Mucosa of descending colon (tissue), 3 donors: ENCODE measurements at regions not wholly inside any gene's neighbourhood (a gene's known extent, or its start where the extent isn't known, plus 50 kb on each side); places are given as distances from the start of the nearest gene placed in this dataset.
A peak's percentile ranks its signal among the peaks of the same experiment; 100 is the strongest.
"Not testable (repeated sequence)": the region's sequence is repeated elsewhere in the genome, so short reads cannot be mapped to it uniquely, and the experiment has no call there.

Experiments
- ATAC-seq: fragments of 200-7000 bp; cut with Tn5 transposase; one replicate; pipeline ENCODE4 v1.9.1; 2020; ENCODE audit warnings: mild to moderate bottlenecking, moderate library complexity
- DNase-seq, 3 donors: peaks; one replicate each; pipeline ENCODE4 v3.0.0-alpha.2; 2020
- H3K36me3 ChIP-seq: fragments of 200-600 bp; one replicate; pipeline ENCODE4 v1.8.0; 2021; ENCODE audit warnings: low read depth, mild to moderate bottlenecking
- H3K4me1 ChIP-seq: fragments of 200-600 bp; one replicate; pipeline ENCODE4 v1.8.0; 2021; ENCODE audit warnings: low read depth, mild to moderate bottlenecking
- H3K4me3 ChIP-seq: fragments of 200-600 bp; one replicate; pipeline ENCODE4 v1.8.0; 2021; ENCODE audit warnings: mild to moderate bottlenecking
- H3K9me3 ChIP-seq: fragments of 200-600 bp; one replicate; pipeline ENCODE4 v1.8.0; 2021; ENCODE audit warnings: mild to moderate bottlenecking
- intact Hi-C, 2 donors: fragments of 100-400 bp; cut with DNase I in 1 of 2; cut with micrococcal nuclease in 1 of 2; formaldehyde crosslinking; loops; one replicate each; pipeline versions ENCODE4 v1.11.0 to v1.11.1; 2022; cut with DNase I, micrococcal nuclease
- TF ChIP-seq, protein P1 (sequence below): fragments of 200-600 bp; IDR thresholded peaks from one replicate; pipeline ENCODE4 v1.8.0; 2022; ENCODE audit warnings: antibody characterized with exemption, mild to moderate bottlenecking
- donor health status: DM: no; HTN: no; CAD: no; lungs with moderate emphysema.
- donor health status: DM: no; HTN: no; CAD: no.
- donor health status: DM: no; HTN: yes; CAD: no.

DNA sequence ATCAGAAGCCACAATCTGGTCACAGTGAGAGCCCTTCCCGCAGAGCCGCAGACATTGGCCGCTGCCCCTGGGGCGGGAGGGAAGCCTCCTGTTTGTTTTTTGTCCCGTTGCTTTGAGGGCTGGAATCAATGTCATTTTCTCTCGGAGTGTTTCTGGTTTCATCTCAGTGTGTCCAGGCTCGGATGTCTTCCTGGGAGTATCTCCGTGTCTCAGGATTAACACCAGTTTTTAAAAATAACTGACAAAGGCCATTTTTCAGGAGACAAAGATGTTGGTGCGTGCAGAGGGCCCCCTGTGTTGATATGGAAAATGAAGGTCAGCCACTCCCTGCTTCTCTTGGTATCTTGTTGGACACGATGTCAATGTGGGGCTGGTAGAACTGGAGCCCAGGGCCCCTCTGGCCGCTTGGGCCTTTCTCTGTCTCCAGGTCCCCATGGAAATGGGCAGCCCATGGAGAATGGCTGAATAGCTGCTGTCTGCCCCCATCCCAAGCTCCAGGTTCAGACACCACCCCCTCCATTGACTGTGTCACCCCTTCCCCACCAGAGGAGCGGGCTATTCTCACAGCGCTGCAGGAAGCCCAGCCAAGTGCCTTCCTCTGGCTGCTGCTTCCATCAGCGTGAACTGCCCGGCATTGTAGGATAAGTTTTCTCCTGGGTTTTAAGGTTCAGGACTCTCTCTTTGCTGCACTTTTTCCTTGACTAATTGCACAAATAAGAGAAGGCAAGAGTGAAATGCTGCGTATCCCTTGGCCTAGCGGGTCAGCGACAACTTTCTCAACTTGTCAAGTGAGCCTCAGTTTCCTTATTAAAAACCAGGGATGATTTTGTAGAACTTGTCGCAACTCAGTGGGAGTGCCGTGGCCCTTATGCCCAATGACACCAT is 72.2 kb upstream of the METTL9 start:
- intact Hi-C loops = no loop called here
- no peaks in the 10 kb centered on the region for H3K9me3 ChIP-seq
- DNase-seq (no peak), ATAC-seq (no peak)
- no peaks in the 10 kb centered on the region for H3K4me1 ChIP-seq
- H3K4me3 ChIP-seq = no peak overlapping the region
- TF ChIP-seq, protein P1, sequence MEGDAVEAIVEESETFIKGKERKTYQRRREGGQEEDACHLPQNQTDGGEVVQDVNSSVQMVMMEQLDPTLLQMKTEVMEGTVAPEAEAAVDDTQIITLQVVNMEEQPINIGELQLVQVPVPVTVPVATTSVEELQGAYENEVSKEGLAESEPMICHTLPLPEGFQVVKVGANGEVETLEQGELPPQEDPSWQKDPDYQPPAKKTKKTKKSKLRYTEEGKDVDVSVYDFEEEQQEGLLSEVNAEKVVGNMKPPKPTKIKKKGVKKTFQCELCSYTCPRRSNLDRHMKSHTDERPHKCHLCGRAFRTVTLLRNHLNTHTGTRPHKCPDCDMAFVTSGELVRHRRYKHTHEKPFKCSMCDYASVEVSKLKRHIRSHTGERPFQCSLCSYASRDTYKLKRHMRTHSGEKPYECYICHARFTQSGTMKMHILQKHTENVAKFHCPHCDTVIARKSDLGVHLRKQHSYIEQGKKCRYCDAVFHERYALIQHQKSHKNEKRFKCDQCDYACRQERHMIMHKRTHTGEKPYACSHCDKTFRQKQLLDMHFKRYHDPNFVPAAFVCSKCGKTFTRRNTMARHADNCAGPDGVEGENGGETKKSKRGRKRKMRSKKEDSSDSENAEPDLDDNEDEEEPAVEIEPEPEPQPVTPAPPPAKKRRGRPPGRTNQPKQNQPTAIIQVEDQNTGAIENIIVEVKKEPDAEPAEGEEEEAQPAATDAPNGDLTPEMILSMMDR = no peak
- H3K36me3 ChIP-seq = no peaks in the 10 kb centered on the region

DNA sequence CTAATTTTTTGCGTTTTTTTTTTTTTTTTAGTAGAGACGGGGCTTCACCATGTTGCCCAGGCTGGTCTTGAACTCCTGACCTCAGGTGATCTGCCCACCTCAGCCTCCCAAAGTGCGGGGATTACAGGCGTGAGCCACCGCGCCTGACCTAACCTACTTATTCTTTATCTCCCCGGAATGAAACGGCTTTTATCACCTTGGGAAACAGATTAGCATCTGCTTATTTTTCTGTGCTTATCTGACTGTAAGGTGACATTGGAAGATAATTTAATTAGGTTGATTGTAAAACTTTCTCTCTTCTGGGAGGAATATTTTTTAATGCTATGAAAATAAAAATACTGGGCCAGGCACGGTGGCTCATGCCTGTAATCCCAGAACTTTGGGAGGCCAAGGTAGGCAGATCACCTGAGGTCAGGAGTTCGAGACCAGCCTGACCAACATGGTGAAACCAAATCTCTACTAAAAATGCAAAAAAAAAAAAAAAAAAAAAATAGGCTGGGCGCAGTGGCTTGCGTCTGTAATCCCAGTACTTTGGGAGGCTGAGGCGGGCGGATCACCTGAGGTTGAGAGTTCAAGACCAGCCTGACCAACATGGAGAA is 70.2 kb upstream of the METTL9 start:
- H3K4me1 ChIP-seq, intact Hi-C loops, H3K36me3 ChIP-seq, H3K9me3 ChIP-seq, ATAC-seq, H3K4me3 ChIP-seq, DNase-seq: not testable (repeated sequence)

DNA sequence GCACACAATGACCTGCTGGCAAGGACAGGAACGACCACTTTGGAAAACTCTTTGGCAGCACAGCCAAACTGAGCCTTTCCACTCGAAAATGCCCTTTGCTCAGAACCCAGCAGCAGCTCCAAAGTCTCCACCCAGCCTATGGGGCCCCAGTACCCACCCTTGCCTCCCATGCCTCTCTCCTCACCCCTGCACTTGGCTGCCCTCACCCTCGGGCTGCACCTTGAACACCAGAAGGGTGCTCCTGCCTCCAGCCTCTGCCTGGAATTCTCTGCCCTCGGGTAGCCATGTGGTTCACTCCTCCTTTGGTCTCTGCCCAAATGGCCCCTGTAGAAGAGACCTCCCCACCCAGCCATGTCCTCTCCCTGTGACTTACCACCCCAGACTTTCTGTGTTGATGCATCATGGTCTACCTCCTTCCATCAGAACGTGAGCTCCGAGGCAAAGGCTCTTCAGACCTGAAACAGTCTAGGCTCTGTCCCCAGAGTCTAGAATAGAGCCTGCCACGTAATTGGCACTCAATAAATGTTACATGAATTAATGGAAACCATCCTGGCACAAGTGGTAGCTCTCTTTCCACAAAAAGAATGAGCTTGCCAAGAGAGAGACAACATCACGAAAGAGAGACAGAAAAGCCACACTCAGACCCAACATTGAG is 68.5 kb upstream of the METTL9 start:
- H3K9me3 ChIP-seq, intact Hi-C loops, H3K4me3 ChIP-seq, DNase-seq, H3K36me3 ChIP-seq, H3K4me1 ChIP-seq: not testable (repeated sequence)
- peak; percentile 63 for ATAC-seq

DNA sequence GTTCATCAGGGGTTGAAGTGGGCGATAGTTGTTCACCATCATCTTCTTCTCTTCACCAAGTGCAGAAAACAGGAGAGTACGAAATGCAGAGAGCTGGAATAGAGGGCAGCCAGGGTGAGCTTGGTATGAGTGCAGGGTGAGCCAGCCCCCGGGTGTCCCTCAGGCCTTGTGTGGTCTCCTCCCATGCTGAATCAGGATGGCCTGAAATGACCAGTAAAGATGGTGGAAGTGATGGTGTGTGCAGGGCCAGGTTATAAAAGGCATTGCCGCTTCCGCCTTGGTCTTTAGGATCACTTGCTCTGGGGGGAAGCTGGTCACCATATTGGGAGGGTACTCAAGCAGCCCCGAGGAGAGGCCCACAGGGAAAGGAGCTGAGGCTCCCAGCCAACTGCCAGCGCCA is 66.4 kb upstream of the METTL9 start:
- H3K9me3 ChIP-seq, H3K4me3 ChIP-seq, H3K36me3 ChIP-seq, intact Hi-C loops, ATAC-seq, DNase-seq, H3K4me1 ChIP-seq: not testable (repeated sequence)

DNA sequence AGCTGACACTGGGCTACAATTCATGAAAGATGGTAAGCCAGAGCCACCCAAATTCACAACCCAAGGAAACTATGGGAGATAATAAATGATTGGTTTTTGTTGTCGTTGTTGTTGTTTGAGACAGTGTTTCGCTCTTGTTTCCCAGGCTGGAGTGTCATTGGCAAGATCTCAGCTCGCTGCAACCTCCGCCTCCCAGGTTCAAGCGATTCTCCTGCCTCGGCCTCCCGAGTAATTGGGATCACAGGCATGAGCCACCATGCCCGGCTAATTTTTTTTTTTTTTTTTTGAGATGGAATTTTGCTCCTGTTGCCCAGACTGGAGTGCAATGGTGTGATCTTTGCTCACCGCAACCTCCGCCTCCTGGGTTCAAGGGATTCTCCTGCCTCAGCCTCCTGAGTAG is 65.9 kb upstream of the METTL9 start:
- DNase-seq, H3K4me1 ChIP-seq, H3K36me3 ChIP-seq, H3K9me3 ChIP-seq, intact Hi-C loops, ATAC-seq, H3K4me3 ChIP-seq: not testable (repeated sequence)

DNA sequence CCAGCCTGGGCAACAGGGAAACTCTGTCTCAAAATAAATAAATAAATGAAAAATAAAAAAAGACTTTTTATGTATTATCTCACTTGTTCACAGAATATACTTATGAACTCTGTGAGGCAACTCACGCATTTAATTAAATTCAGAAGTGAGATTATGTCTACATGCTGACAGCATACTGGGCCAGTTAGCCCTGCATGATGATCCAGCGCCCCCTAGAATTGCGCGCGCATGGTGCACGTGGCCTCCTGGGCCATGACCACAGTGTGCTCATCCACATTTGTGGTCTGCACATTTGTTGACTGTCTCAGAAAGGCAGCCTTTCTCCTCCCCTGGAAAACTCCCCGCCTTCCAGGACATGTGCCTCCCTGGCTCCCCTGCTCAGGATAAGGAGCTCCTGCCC is 64.8 kb upstream of the METTL9 start:
- not testable (repeated sequence) for H3K9me3 ChIP-seq, H3K4me1 ChIP-seq

DNA sequence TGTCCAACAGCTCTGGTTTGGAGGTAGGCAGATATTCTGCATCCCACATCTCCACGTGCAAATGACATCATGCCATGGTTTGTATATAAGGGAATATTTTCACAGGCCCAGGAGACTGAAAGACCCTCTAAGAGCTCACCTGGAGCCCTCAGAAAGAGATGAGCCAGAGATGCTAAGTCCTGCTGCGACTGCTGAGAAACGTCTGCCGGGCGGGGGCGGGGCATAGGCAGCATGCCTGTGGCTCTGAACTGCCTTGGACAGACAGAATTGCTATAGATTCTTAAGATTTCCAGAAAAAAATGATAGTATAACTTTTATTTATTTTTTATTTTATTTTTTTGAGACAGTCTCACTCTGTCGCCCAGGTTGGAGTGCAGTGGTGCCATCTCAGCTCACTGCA is 64.2 kb upstream of the METTL9 start:
- H3K9me3 ChIP-seq, intact Hi-C loops, DNase-seq, H3K4me1 ChIP-seq, H3K4me3 ChIP-seq, ATAC-seq, H3K36me3 ChIP-seq: not testable (repeated sequence)

More for the DNA sequence above, 64.8 kb upstream of the METTL9 start:
- ATAC-seq (peak; percentile 43), DNase-seq (peak in 1 of 3 donors; percentile 48)
- H3K36me3 ChIP-seq, H3K4me3 ChIP-seq, intact Hi-C loops: not testable (repeated sequence)

DNA sequence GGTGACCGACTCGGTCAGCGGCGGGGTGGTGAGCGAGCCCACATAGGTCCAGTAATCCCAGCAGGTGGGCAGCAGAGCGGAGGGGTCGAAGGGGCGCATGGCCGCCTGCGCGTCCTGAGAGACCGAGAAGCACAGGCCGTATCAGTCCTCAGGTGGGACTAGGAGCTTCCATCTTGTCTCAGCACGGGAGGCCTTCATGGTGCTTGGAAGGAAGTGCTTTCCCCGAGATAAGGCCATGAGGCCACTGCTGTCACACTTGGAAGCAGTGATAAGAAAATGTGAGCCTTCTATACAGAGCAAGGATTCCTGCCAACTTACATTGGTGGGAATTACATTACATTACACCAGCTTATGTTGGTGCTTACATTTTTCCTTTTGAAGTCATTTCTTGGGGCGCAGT is 62.6 kb upstream of the METTL9 start:
- intact Hi-C loops, H3K4me3 ChIP-seq, H3K9me3 ChIP-seq, ATAC-seq, DNase-seq, H3K4me1 ChIP-seq, H3K36me3 ChIP-seq: not testable (repeated sequence)

DNA sequence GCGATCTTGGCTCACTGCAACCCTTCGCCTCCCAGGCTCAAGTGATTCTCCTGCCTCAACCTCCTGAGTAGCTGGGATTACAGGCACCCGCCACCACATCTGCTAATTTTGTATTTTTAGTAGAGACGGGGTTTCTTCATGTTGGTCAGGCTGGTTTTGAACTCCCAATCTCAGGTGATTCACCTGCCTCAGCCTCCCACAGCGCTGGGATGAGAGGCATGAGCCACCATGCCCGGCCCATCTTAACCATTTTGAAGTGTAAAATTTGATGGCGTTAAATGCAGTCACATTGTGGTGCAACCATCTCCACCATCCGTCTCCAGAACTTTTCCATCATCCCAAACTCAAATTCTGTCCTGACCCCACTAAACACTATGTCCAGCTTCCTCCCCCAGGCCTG is 61.8 kb upstream of the METTL9 start:
- H3K4me1 ChIP-seq, H3K4me3 ChIP-seq, DNase-seq, ATAC-seq, H3K36me3 ChIP-seq, intact Hi-C loops, H3K9me3 ChIP-seq: not testable (repeated sequence)

DNA sequence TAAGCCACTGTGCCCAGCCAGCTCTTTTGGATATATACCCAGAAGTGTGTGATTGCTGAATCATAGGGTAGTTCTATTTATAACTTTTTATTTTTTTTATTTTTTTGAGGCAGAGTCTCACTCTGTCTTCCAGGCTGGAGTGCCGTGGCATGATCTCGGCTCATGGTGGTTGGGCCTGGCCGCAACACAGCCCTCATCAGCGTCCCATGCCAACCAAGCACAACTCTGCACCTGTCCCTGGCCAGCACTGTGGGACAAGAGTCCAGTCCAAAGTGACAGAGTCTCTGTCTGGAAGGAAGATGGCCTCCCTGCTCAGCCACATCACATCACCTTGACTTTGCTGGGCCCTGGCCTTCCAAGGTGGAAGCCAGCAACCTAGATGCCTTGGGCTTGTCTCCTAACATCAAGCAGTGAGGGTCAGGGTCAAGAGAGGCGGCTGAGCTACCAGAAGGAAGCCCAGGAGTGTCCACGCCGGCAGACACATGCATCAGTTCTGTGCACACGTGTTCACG is 60.2 kb upstream of the METTL9 start:
- DNase-seq, H3K4me3 ChIP-seq, ATAC-seq, intact Hi-C loops, H3K4me1 ChIP-seq, H3K36me3 ChIP-seq, H3K9me3 ChIP-seq: not testable (repeated sequence)

DNA sequence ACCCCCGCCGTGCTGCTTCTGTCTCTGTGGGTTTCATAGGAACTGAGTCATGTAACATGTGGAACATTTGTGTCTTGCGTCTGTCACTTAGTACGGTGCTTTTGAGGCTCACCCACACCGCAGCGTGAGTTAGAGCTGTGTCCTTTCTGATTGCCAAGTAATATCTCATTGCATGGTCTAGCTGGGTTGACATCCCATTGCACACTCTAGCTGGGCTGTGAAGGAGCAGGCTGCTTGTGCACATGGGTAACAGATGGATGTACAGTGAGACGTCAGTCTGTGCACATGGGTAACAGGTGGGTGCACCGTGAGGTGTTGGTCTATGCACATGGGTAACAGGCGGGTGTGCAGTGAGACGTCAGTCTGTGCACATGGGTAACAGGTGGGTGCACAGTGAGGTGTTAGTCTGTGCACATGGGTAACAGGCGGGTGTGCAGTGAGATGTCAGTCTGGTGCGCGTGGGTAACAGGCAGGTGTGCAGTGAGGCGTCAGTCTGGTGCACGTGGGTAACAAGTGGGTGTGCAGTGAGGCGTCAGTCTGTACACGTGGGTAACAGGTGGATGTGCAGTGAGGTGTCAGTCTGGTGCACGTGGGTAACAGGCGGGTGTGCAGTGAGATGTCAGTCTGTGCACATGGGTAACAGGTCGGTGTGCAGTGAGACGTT is 58.5 kb upstream of the METTL9 start:
- H3K36me3 ChIP-seq, intact Hi-C loops, H3K9me3 ChIP-seq, DNase-seq, H3K4me1 ChIP-seq, H3K4me3 ChIP-seq: not testable (repeated sequence)
- ATAC-seq = peak; percentile 75

DNA sequence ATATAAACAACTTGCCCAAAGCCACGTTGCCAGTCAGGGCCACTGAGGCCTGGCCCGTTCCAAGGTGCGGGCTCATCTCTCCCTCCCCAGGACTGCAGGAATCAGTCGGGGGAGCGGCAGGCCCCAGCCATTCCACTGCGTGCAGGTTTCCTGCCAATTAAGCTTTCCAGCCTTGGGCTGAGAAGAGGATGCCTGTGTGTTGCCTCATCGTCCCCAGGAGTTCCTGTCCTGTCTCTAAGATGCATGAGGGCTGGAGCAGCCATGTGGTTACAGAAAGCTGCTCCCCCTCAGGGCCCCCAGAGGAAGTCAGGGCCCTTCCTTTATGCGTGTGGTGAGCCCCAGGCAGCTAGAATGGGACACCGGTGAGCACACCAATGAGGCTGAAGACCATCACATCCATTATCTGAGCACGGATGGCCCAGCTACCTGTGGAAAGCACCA is 57.7 kb upstream of the METTL9 start:
- H3K9me3 ChIP-seq, intact Hi-C loops, DNase-seq, H3K4me3 ChIP-seq, H3K36me3 ChIP-seq, H3K4me1 ChIP-seq: not testable (repeated sequence)
- peak; percentile 62 for ATAC-seq
